ENCODE measurements at regions not wholly inside any gene's neighbourhood (a gene's known extent, or its start where the extent isn't known, plus 50 kb on each side); places are given as distances from the start of the nearest gene placed in this dataset.
"Not testable (repeated sequence)": the region's sequence is repeated elsewhere in the genome, so short reads cannot be mapped to it uniquely, and the experiment has no call there.

DNA sequence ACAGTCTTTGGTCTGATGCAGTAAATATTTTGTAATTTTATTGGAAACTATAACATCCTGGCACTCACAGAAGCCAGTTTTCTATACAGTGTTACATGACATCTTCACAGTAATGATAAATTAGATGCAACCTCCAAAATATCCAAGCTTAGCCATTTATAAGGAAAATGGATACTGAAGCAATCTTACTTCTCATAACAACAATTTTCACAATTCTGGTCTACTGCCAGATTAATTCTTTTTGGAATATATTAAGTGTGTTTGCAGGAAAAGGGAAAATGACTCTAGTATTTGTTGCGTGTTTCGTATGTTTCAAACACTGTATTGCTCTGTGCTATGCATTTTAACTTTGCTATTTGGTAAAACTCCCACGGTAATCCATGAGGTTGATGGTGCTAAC is 1870.9 kb downstream of the ARAP2 start:
- Histone ChIP-seq H3K9ac (ENCODE audit: low read depth, low read length) (no peak overlapping the region), H3K4me1 (ENCODE audit: insufficient read depth, low read length) (no peaks in the 10 kb centered on the region), H3K9me3 (ENCODE audit: control insufficient read depth, insufficient read depth, low read length) (no peaks in the 10 kb centered on the region; the same call in 1 of the 2 replicates), H3K36me3 (ENCODE audit: insufficient read depth, low read length) (no peaks in the 10 kb centered on the region)

DNA sequence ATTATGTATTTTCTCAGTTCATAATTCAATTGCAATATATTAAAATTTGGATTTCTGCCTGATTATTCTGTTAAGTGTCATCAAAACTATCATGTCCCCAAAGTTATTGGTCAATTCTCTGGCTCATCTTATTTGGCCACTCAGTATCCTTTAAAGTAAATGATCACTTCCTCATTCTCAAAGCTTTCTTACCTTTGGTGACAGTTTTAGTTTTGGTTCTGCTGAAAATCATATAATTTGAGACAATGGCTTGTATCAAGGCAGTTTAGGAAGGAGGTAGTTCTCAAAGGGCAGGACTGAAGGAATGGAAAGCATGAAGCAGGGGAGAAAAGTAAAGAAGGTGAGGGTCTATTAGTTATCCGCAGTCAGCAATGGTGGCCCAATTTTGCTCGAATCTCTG is 1832.1 kb downstream of the ARAP2 start:
- Histone ChIP-seq H3K4me1 (ENCODE audit: insufficient read depth, low read length) (no peaks in the 10 kb centered on the region), H3K36me3 (ENCODE audit: insufficient read depth, low read length) (no peaks in the 10 kb centered on the region), H3K9ac (ENCODE audit: low read depth, low read length) (no peak overlapping the region), H3K9me3 (ENCODE audit: control insufficient read depth, insufficient read depth, low read length) (no peaks in the 10 kb centered on the region; the same call in 1 of the 2 replicates)

DNA sequence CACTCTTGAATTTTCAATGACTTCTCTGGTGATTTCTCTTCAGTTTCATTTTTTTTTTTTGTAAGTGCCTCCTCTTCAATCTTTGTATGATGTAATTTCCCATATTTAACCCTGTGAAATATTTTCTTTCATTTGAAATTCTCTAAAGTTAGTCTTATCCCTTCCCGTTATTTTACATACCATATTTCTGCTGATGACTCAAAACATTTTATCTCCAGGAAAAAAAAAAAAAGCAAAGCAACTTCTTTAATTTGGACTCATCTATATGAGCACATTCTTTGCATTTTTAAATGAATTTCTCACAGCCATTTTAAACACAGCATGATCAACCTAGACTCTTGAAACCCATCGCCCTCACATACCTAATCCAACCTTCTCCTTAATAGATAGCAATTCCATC is 1831.4 kb downstream of the ARAP2 start:
- Histone ChIP-seq H3K9me3 (ENCODE audit: control insufficient read depth, insufficient read depth, low read length) (no peaks in the 10 kb centered on the region; the same call in 1 of the 2 replicates), H3K36me3 (ENCODE audit: insufficient read depth, low read length) (no peaks in the 10 kb centered on the region), H3K9ac (ENCODE audit: low read depth, low read length) (no peak overlapping the region), H3K4me1 (ENCODE audit: insufficient read depth, low read length) (no peaks in the 10 kb centered on the region)

DNA sequence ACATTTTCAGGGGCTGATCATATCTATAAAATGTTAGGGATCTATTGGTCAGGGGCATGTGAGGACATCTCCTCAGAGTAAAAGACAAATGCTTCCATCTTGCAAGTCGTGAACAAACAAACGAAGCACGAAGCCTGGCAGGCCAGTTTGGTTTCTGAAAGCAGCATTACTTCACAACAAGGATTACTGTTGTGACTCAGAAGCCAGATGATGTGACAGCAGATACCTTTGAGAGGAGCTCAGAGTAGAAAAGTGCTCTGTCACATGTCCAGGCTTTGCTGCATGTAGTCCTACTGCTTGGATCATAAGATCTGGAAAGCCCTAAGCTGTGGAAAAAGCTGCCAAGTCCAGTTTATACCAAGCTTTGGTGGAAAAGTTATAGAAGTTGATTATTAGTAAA is 1827.2 kb downstream of the ARAP2 start:
- no peaks in the 10 kb centered on the region for H3K9me3 ChIP-seq (ENCODE audit: control insufficient read depth, insufficient read depth, low read length)
- H3K36me3 ChIP-seq (ENCODE audit: insufficient read depth, low read length), result no peaks in the 10 kb centered on the region
- H3K9ac ChIP-seq (ENCODE audit: low read depth, low read length), result no peak overlapping the region

DNA sequence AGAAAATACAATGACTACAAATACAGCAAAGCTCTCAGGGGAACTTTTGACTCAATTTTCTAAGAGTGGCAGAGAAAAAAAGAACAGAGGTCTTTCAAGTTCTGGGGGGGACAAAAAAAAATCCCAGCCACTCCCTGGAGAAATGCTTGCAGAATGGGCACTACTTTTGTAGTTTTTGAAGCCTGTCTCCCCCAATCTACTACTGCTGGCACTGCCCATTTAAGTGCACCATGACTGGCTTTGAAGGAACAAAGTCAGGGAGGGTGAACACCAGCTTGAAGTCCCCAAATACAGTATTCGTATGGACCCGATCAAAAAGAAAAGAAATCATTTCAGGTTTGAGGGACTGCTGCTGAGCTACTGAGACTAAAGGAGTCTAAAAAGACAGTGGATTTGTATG is 1824.4 kb downstream of the ARAP2 start:
- H3K4me1 ChIP-seq (ENCODE audit: insufficient read depth, low read length), result no peaks in the 10 kb centered on the region
- no peak overlapping the region for H3K9ac ChIP-seq (ENCODE audit: low read depth, low read length)
- H3K36me3 ChIP-seq (ENCODE audit: insufficient read depth, low read length), result no peaks in the 10 kb centered on the region
- H3K9me3 ChIP-seq (ENCODE audit: control insufficient read depth, insufficient read depth, low read length), result no peaks in the 10 kb centered on the region

More for the DNA sequence above, 1827.2 kb downstream of the ARAP2 start:
- no peaks in the 10 kb centered on the region for H3K4me1 ChIP-seq (ENCODE audit: insufficient read depth, low read length)

DNA sequence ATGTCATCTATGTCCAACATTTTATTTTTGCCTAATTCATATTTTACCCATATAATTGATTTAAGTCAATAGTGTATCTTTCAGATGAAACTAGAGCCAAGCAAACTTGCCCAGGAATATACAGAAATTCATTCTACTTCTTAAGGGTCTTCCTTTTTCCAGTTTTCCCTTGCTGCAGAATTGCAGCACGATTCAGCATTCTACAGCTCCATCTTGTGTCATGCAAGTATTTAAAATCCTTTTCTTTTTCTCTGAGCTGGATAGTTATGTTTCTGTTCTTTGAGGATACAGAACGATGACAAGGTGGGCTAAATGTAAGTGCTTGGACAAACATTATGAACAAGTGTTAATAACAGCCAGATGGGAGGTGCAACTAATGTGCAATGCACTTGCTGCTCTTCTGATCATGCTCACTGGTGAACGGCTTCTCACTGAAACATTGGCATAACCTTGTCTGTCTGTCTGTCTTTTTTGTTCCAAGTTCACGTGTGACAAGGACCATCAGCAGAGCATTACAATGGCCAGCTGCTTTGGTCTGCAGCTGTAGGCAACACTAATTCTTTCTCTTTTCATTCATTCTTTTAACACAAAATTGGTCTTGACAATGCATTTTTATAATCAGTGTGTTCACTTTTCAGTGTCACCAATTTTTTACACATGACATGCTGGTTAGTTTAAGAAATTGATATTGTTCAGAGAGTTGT is 1821.7 kb downstream of the ARAP2 start:
- Histone ChIP-seq H3K9ac (ENCODE audit: low read depth, low read length) (no peak overlapping the region), H3K9me3 (ENCODE audit: control insufficient read depth, insufficient read depth, low read length) (no peaks in the 10 kb centered on the region), H3K4me1 (ENCODE audit: insufficient read depth, low read length) (no peaks in the 10 kb centered on the region), H3K36me3 (ENCODE audit: insufficient read depth, low read length) (no peaks in the 10 kb centered on the region)

DNA sequence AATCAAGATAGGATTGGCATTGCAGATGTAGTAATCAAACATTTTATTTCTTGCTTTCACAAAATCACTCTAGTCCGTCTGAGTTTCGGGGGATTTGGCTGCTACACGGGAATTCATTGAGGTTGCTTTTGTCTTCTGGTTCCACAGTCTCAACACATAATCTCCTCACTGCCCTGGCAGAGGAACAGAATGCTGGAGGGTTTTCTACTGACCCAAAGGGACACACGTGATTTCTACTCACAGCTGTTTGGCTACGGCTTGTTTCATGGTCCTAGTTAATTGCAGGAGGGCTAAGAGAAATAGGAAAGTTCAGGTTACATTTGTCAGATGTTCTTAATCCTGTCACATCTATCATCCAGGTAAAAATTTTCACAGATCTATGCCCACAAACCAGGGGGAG is 1811.6 kb downstream of the ARAP2 start:
- no peak overlapping the region for H3K9ac ChIP-seq (ENCODE audit: low read depth, low read length)
- no peaks in the 10 kb centered on the region for H3K36me3 ChIP-seq (ENCODE audit: insufficient read depth, low read length)
- H3K9me3 ChIP-seq (ENCODE audit: control insufficient read depth, insufficient read depth, low read length), result no peaks in the 10 kb centered on the region
- H3K4me1 ChIP-seq (ENCODE audit: insufficient read depth, low read length), result no peaks in the 10 kb centered on the region

DNA sequence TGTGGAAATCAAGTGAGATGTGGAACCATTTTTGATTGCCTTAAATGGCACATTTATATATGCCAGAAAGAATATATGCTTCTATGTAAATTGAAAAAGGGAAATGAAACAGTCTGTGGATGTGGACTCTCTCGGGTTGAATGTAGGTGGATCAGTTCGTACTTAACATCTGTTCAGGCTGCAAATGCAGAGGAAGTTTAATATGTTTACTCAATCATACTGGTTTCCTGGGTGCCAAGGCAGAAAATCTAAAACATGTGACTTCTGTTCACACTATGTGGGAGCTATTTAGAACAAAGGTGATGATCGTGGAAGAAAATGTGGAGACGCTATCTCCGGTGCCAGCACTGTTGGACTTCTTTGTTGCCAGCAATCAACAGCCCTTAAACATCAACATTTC is 1809.9 kb downstream of the ARAP2 start:
- not testable (repeated sequence) for H3K36me3 ChIP-seq (ENCODE audit: insufficient read depth, low read length); H3K4me1 ChIP-seq (ENCODE audit: insufficient read depth, low read length); H3K9me3 ChIP-seq (ENCODE audit: control insufficient read depth, insufficient read depth, low read length); H3K9ac ChIP-seq (ENCODE audit: low read depth, low read length)

DNA sequence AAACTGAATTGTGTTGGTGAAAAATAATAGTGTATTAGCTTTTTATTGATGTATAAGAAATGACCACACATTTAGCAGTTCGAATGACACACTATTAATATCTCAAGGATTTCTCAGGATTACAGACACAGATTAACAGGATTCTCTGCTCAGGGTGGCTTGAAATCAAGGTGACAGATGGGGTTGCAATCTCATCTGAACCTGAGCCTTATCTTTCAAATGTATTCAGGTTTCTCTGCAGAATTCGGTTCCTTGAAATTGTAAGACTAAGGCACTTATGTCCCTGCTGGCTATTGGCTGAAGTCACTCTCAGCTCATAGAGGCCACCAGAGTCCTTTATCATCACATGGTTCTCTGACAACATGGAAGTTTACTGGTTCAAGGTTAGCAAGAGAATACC is 1780.1 kb downstream of the ARAP2 start:
- H3K9me3 ChIP-seq (ENCODE audit: control insufficient read depth, insufficient read depth, low read length), result peaks cover 3% of the 10 kb centered on the region; the same call in 1 of the 2 replicates
- H3K4me1 ChIP-seq (ENCODE audit: insufficient read depth, low read length), result no peaks in the 10 kb centered on the region
- no peak overlapping the region for H3K9ac ChIP-seq (ENCODE audit: low read depth, low read length)
- H3K36me3 ChIP-seq (ENCODE audit: insufficient read depth, low read length), result no peaks in the 10 kb centered on the region

DNA sequence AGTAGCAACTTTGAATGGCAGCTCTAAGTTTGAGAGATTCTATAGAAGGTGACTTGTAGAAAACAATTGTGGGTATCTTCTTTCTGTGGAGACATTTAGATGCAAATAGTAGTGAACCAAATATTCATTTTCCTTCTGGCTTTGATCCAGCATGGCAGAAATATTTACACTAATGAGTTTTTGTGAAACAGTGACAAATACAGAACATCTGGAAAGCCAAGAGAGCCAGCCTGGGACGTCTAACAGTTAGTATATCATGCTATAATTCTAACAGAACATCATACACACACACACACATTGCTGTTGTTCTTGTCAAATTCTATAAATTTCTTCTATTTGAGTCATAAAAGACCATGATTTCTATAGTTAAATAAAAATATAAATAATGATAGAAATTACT is 1777.9 kb downstream of the ARAP2 start:
- H3K9me3 ChIP-seq (ENCODE audit: control insufficient read depth, insufficient read depth, low read length), result peaks cover 3% of the 10 kb centered on the region; the same call in 1 of the 2 replicates
- H3K4me1 ChIP-seq (ENCODE audit: insufficient read depth, low read length), result no peaks in the 10 kb centered on the region
- no peak overlapping the region for H3K9ac ChIP-seq (ENCODE audit: low read depth, low read length)
- no peaks in the 10 kb centered on the region for H3K36me3 ChIP-seq (ENCODE audit: insufficient read depth, low read length)

DNA sequence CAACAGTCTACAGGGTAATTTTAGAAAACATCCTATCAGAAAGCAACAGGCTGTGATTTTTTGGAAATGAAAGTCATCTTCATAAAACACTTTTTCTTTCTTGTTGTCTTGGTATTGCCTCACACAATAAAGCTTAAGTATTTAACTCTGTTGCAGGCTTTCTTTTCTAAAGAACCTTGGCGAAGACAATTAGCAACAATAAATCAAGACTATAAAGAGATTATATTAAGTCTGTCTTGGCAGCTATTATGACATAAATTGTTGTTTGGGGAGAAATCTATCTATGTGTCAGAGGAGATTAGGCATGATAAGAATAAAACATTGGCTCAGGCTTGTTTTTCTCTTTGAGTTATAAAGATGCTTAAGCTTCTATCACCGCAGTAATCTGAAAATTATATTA is 1774.8 kb downstream of the ARAP2 start:
- Histone ChIP-seq H3K9me3 (ENCODE audit: control insufficient read depth, insufficient read depth, low read length) (peaks cover 3% of the 10 kb centered on the region; the same call in 1 of the 2 replicates), H3K4me1 (ENCODE audit: insufficient read depth, low read length) (no peaks in the 10 kb centered on the region), H3K9ac (ENCODE audit: low read depth, low read length) (no peak overlapping the region)

DNA sequence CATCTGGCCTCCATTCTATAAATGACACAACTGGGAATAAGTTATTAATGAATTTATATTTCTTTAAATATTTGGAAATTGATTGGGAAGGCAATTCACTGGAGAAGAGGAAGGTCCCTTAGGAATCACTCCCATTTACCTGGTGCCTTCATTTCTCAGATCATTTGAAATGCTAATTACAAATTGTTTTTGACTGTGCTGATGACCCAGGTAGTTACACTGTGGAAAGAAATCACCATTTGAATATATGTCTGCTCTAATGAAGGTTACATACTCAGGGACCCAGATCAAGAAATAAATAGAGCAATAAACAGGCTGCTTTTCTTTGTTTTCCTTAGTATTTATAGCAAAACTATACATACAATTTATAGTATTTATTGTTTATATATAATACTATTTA is 1759.1 kb downstream of the ARAP2 start:
- peaks cover 5% of the 10 kb centered on the region; the same call in 1 of the 2 replicates for H3K4me1 ChIP-seq (ENCODE audit: insufficient read depth, low read length)
- H3K9me3 ChIP-seq (ENCODE audit: control insufficient read depth, insufficient read depth, low read length), result no peaks in the 10 kb centered on the region
- H3K9ac ChIP-seq (ENCODE audit: low read depth, low read length), result no peak overlapping the region
- no peaks in the 10 kb centered on the region for H3K36me3 ChIP-seq (ENCODE audit: insufficient read depth, low read length)

More for the DNA sequence above, 1774.8 kb downstream of the ARAP2 start:
- no peaks in the 10 kb centered on the region for H3K36me3 ChIP-seq (ENCODE audit: insufficient read depth, low read length)

DNA sequence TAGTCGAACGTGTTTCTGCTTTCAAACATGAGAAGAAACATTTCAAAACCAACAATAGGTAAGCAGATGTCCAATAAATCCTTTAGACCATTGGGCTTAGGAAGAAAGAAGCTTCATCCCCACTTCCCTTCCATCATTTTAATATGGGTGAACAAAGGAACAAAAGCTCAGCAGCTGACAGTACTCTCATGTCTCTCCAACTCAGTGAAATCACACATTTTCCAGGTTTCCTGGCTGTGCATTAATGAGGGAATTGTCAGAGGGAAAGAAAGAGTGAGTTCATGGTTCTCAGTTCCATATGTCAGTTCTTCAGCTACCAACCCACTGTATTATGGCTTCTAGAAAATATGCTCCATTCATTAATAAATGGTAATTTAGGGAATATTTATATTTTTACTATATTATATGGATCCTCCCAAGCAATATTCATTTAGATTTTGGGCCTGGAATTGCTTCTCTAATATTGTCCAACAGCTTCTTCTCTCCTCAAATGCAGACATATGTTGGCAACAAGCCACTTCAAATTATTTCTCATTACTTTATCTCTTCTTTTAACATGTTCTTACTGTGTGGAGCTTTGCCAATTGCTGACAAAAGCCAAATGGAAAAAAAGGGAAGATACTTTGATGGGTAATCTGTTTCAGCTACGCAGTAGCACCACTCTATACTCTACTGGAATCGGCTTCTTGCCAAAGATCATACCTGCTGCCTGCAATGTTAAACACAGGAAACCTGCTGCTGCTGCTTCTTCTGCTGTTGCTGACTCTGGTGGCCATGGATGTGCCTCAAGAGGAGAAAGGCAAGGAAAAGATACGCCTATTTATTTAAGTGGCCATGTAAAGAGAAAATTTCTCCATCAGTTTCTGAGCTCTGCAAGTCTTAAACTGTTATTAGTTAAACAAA is 1757.6 kb downstream of the ARAP2 start:
- H3K4me1 ChIP-seq (ENCODE audit: insufficient read depth, low read length), result peaks cover 5% of the 10 kb centered on the region; the same call in 1 of the 2 replicates
- no peaks in the 10 kb centered on the region for H3K36me3 ChIP-seq (ENCODE audit: insufficient read depth, low read length)
- H3K9me3 ChIP-seq (ENCODE audit: control insufficient read depth, insufficient read depth, low read length), result no peaks in the 10 kb centered on the region
- no peak overlapping the region for H3K9ac ChIP-seq (ENCODE audit: low read depth, low read length)

DNA sequence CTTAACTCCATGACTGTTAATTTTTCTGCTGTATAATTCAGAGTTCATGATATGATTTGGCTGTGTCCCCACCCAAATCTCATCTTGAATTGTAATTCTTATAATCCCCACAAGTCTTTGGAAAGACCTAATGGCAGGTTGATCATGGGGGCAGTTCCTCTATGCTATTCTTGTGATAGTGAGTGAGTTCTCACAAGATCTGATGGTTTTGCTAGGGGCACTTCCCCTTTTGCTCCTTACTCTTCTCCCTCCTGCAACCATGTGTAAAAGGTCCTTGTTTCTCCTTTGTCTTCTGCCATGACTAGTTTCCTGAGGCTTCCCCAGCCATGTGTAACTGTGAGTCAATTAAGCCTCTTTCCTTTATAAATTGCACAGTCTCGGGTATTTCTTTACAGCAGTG is 1751.9 kb downstream of the ARAP2 start:
- Histone ChIP-seq H3K9me3 (ENCODE audit: control insufficient read depth, insufficient read depth, low read length) (peaks cover 3% of the 10 kb centered on the region; the same call in 1 of the 2 replicates), H3K36me3 (ENCODE audit: insufficient read depth, low read length) (no peaks in the 10 kb centered on the region), H3K4me1 (ENCODE audit: insufficient read depth, low read length) (no peaks in the 10 kb centered on the region), H3K9ac (ENCODE audit: low read depth, low read length) (no peak overlapping the region)

DNA sequence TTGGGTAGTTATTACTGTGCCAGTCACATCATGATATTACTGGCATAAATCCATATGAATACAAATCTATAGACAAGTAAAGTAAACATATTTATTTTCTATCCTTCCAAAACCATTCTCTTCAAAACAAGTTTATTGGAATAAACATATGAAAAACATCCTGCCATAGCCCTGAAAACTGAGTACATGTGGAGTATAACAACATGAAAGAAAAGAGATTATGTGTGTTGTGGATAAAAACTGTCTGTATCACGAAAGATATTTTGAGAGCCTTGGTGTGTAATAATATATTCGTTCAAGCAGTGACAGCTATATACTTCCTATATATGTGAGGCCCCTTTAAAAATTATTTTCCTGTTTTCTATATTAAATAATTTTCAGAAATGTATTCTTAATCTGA is 1742.2 kb downstream of the ARAP2 start:
- no peaks in the 10 kb centered on the region for H3K36me3 ChIP-seq (ENCODE audit: insufficient read depth, low read length)
- peaks cover 4% of the 10 kb centered on the region; the same call in 1 of the 2 replicates for H3K9me3 ChIP-seq (ENCODE audit: control insufficient read depth, insufficient read depth, low read length)
- H3K9ac ChIP-seq (ENCODE audit: low read depth, low read length), result no peak overlapping the region
- H3K4me1 ChIP-seq (ENCODE audit: insufficient read depth, low read length), result no peaks in the 10 kb centered on the region

All from ES-I3 (cell line).